GM23338 (cell line): ENCODE measurements at regions not wholly inside any gene's neighbourhood (a gene's known extent, or its start where the extent isn't known, plus 50 kb on each side); places are given as distances from the start of the nearest gene placed in this dataset.

Experiments used
- ATAC-seq: fragments of 200-7000 bp; cut with Tn5 transposase; 3 replicates; pipeline ENCODE4 v1.9.1; 2020
- DNase-seq: peaks from one replicate; pipeline ENCODE4 v3.0.0-alpha.2; 2015; ENCODE audit warnings: low spot score
- H2AFZ ChIP-seq: fragments of 200-600 bp; sonication (generic); 2 replicates; pipeline ENCODE4 v1.8.0; 2016; ENCODE audit warnings: antibody characterized with exemption, mild to moderate bottlenecking, moderate library complexity
- H3F3A ChIP-seq: fragments of 200-600 bp; sonication (generic); replicated peaks from 2 replicates; pipeline ENCODE4 v1.8.0; 2017; ENCODE audit warnings: antibody characterized with exemption, mixed run types, low read depth
- H3K27ac ChIP-seq: fragments of 200-600 bp; sonication (generic); 2 replicates; pipeline ENCODE4 v1.6.1; 2016; ENCODE audit warnings: low read depth
- H3K27me3 ChIP-seq: fragments of 200-600 bp; sonication (generic); 2 replicates; pipeline ENCODE4 v1.8.0; 2016; ENCODE audit warnings: mild to moderate bottlenecking, mixed run types, moderate library complexity; ENCODE audit not compliant: insufficient read depth
- H3K36me3 ChIP-seq: fragments of 200-600 bp; sonication (generic); 2 replicates; pipeline ENCODE4 v1.8.0; 2016; ENCODE audit warnings: mild to moderate bottlenecking; ENCODE audit not compliant: insufficient read depth
- H3K4me1 ChIP-seq: fragments of 200-600 bp; sonication (generic); 2 replicates; pipeline ENCODE4 v1.8.0; 2016; ENCODE audit warnings: mild to moderate bottlenecking, moderate library complexity; ENCODE audit not compliant: insufficient read depth
- H3K4me2 ChIP-seq: fragments of 200-600 bp; sonication (generic); 2 replicates; pipeline ENCODE4 v1.7.1; 2017; ENCODE audit warnings: mixed run types
- H3K4me3 ChIP-seq: fragments of 200-600 bp; sonication (generic); 2 replicates; pipeline ENCODE4 v1.6.1; 2016; ENCODE audit warnings: mixed run types
- H3K79me2 ChIP-seq: fragments of 200-600 bp; sonication (generic); replicated peaks from 2 replicates; pipeline ENCODE4 v1.8.0; 2017; ENCODE audit warnings: mild to moderate bottlenecking; ENCODE audit not compliant: insufficient read depth
- H3K9me2 ChIP-seq: fragments of 200-600 bp; sonication (generic); 2 replicates; pipeline ENCODE4 v1.8.0; 2017; ENCODE audit not compliant: insufficient read depth
- H4K20me1 ChIP-seq: fragments of 200-600 bp; sonication (generic); replicated peaks from 2 replicates; pipeline ENCODE4 v1.8.0; 2017; ENCODE audit warnings: mild to moderate bottlenecking; ENCODE audit not compliant: insufficient read depth
- H3K27ac Mint-ChIP-seq: 2 replicates; pipeline ENCODE4 v1.8.0; 2020; ENCODE audit warnings: inconsistent platforms, mild to moderate bottlenecking, moderate library complexity, mixed read lengths
- H3K27me3 Mint-ChIP-seq: 3 replicates; pipeline ENCODE4 v1.8.0; 2022; ENCODE audit warnings: low read depth, mild to moderate bottlenecking, moderate library complexity, mixed read lengths, inconsistent platforms; ENCODE audit not compliant: insufficient read depth, poor library complexity
- H3K36me3 Mint-ChIP-seq: 3 replicates; pipeline ENCODE4 v1.8.0; 2021; ENCODE audit warnings: low read depth, mild to moderate bottlenecking, inconsistent platforms, moderate library complexity, mixed read lengths
- H3K4me1 Mint-ChIP-seq: 3 replicates; pipeline ENCODE4 v1.8.0; 2020; ENCODE audit warnings: mild to moderate bottlenecking, inconsistent platforms, mixed read lengths
- H3K4me3 Mint-ChIP-seq: 3 replicates; pipeline ENCODE4 v1.8.0; 2021; ENCODE audit warnings: moderate library complexity, mild to moderate bottlenecking, inconsistent platforms, mixed read lengths
- H3K9me3 Mint-ChIP-seq: 3 replicates; pipeline ENCODE4 v1.8.0; 2020; ENCODE audit warnings: moderate library complexity, mild to moderate bottlenecking, inconsistent platforms, mixed read lengths
- ETS1 ChIP-seq: IDR thresholded peaks from 2 replicates; pipeline ENCODE4 v1.6.1; 2016; ENCODE audit warnings: antibody characterized with exemption
- EZH2 ChIP-seq: fragments of 200-600 bp; sonication (generic); IDR thresholded peaks from one replicate; pipeline ENCODE4 v1.8.0; 2017; ENCODE audit warnings: antibody characterized with exemption, mild to moderate bottlenecking, low read depth; ENCODE audit not compliant: unreplicated experiment
- EZH2phosphoT487 ChIP-seq: fragments of 200-600 bp; sonication (generic); IDR thresholded peaks from one replicate; pipeline ENCODE4 v1.8.1; 2018; ENCODE audit warnings: antibody characterized with exemption; ENCODE audit not compliant: unreplicated experiment
- JUNB ChIP-seq: IDR thresholded peaks from one replicate; pipeline ENCODE4 v1.6.1; 2016; ENCODE audit warnings: antibody characterized with exemption; ENCODE audit not compliant: unreplicated experiment
- NANOG ChIP-seq: IDR thresholded peaks from 2 replicates; pipeline ENCODE4 v1.6.1; 2016; ENCODE audit warnings: antibody characterized with exemption, borderline replicate concordance
- POLR2AphosphoS5 ChIP-seq: IDR thresholded peaks from 2 replicates; pipeline ENCODE4 v1.6.1; 2016; ENCODE audit warnings: antibody characterized with exemption, low read depth
- REST ChIP-seq: IDR thresholded peaks from one replicate; pipeline ENCODE4 v1.6.1; 2018; ENCODE audit warnings: antibody characterized with exemption; ENCODE audit not compliant: unreplicated experiment
- STAT1 ChIP-seq: IDR thresholded peaks from one replicate; pipeline ENCODE4 v1.6.1; 2016; ENCODE audit warnings: antibody characterized with exemption; ENCODE audit not compliant: unreplicated experiment
- ZNF331 ChIP-seq: fragments of 250-450 bp; sonication (Bioruptor Pico); IDR thresholded peaks from 2 replicates; pipeline ENCODE4 v1.5.0; 2020; ENCODE audit warnings: low read depth, mild to moderate bottlenecking, moderate library complexity
- ZNF462 ChIP-seq: fragments of 250-450 bp; sonication (Bioruptor Pico); IDR thresholded peaks from 2 replicates; pipeline ENCODE4 v1.5.0; 2020; ENCODE audit warnings: mild to moderate bottlenecking, moderate library complexity

- H3K4me3 Mint-ChIP-seq, result no peak overlapping the region
- Histone ChIP-seq H3K4me1 (peaks cover 12% of the 10 kb centered on the region), H3K4me2 (no peak overlapping the region), H3K4me3 (no peak overlapping the region), H3K36me3 (no peaks in the 10 kb centered on the region), H3K9me2 (no peaks in the 10 kb centered on the region), H3F3A (no peaks in the 10 kb centered on the region), H3K27me3 (no peaks in the 10 kb centered on the region), H3K79me2 (no peaks in the 10 kb centered on the region), H4K20me1 (no peaks in the 10 kb centered on the region), H2AFZ (no peak overlapping the region), H3K27ac (no peak overlapping the region)
- peaks cover 6% of the 10 kb centered on the region for H3K27me3 Mint-ChIP-seq
- H3K4me1 Mint-ChIP-seq, result peaks cover 35% of the 10 kb centered on the region
- ATAC-seq (no peak), DNase-seq (no peak)
- no peaks in the 10 kb centered on the region for H3K36me3 Mint-ChIP-seq
- peak overlapping the region; percentile 25; the same call in 1 of the 2 replicates for H3K27ac Mint-ChIP-seq
- no peaks in the 10 kb centered on the region for H3K9me3 Mint-ChIP-seq
- TF ChIP-seq STAT1, result no peak
These were observed 396.1 kb upstream of the ATP11B start for GRCh38 chr3:182397164-182397563.

- peak overlapping the region; percentile 3 for H3K4me2 ChIP-seq
- H3K36me3 ChIP-seq, result no peaks in the 10 kb centered on the region
- Mint-ChIP-seq H3K36me3 (no peaks in the 10 kb centered on the region), H3K27me3 (peaks cover 4% of the 10 kb centered on the region), H3K4me3 (no peak overlapping the region), H3K27ac (peak overlapping the region; percentile 40), H3K4me1 (peaks cover 19% of the 10 kb centered on the region), H3K9me3 (no peaks in the 10 kb centered on the region)
- H3K4me3 ChIP-seq, result no peak overlapping the region
- H3F3A ChIP-seq, result no peaks in the 10 kb centered on the region
- H3K9me2 ChIP-seq, result no peaks in the 10 kb centered on the region
- 0 out of 2 replicates have a peak overlapping the region, but pooled peaks have one; percentile 12 for H2AFZ ChIP-seq
- H3K27ac ChIP-seq, result no peak overlapping the region
- H3K79me2 ChIP-seq, result no peaks in the 10 kb centered on the region
- H4K20me1 ChIP-seq, result no peaks in the 10 kb centered on the region
- DNase-seq (no peak), ATAC-seq (peak; percentile 75)
- H3K4me1 ChIP-seq, result peaks cover 13% of the 10 kb centered on the region
- no peaks in the 10 kb centered on the region for H3K27me3 ChIP-seq
- TF ChIP-seq STAT1 (no peak), NANOG (no peak), POLR2AphosphoS5 (no peak), ZNF331 (no peak), EZH2phosphoT487 (no peak), ETS1 (no peak), JUNB (no peak), EZH2 (no peak), ZNF462 (CRISPR knock-in tag) (no peak), REST (no peak)
These were observed 393.1 kb upstream of the ATP11B start for GRCh38 chr3:182399978-182400737.
